Body of pancreas (tissue), 4 donors: ENCODE measurements at regions not wholly inside any gene's neighbourhood (a gene's known extent, or its start where the extent isn't known, plus 50 kb on each side); places are given as distances from the start of the nearest gene placed in this dataset.

Experiments
- POLR2A ChIP-seq, 3 donors: fragments of 450-650 bp; IDR thresholded peaks; one replicate each; pipeline ENCODE4 v1.6.1; 2016; ENCODE audit warnings: antibody characterized with exemption in 3 of 3, mild to moderate bottlenecking in 2 of 3
- TF ChIP-seq, protein P1 (sequence below), 7 experiments: fragments of 450-650 bp in 4 of 7; fragments of 200-600 bp in 3 of 7; sonication (generic) in 3 of 7; IDR thresholded peaks; one replicate each; pipeline ENCODE4 v1.5.1; 2016 to 2019; ENCODE audit warnings: antibody characterized with exemption in 7 of 7

DNA sequence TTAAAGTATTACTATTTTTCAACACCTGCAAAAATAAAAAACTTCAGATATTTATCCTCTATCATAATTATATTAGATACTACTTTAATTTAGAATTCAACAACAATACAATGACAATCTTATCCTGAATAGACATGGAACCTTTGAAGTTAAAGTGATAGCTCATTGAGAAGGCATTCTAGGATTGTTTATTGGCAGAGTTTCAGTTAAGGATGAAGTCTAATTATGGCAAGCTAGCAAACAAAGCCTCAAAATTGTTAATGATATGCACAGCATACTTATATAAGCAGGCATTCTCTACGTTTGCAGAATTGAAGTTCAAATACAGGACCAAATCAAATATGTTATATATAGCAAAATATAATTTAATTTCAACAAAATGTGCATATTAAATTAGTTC is 91.2 kb upstream of the ABI3BP start:
- TF ChIP-seq, protein P1, sequence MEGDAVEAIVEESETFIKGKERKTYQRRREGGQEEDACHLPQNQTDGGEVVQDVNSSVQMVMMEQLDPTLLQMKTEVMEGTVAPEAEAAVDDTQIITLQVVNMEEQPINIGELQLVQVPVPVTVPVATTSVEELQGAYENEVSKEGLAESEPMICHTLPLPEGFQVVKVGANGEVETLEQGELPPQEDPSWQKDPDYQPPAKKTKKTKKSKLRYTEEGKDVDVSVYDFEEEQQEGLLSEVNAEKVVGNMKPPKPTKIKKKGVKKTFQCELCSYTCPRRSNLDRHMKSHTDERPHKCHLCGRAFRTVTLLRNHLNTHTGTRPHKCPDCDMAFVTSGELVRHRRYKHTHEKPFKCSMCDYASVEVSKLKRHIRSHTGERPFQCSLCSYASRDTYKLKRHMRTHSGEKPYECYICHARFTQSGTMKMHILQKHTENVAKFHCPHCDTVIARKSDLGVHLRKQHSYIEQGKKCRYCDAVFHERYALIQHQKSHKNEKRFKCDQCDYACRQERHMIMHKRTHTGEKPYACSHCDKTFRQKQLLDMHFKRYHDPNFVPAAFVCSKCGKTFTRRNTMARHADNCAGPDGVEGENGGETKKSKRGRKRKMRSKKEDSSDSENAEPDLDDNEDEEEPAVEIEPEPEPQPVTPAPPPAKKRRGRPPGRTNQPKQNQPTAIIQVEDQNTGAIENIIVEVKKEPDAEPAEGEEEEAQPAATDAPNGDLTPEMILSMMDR (IDR thresholded peaks at IDR 0.05), result no peak
- no peak for TF ChIP-seq POLR2A (IDR thresholded peaks at IDR 0.05)
